AG09319 (cell line): ENCODE measurements at regions not wholly inside any gene's neighbourhood (a gene's known extent, or its start where the extent isn't known, plus 50 kb on each side); places are given as distances from the start of the nearest gene placed in this dataset.

Experiments used
- DNase-seq: peaks from one replicate; pipeline ENCODE4 v3.0.0-alpha.2; 2010; ENCODE audit warnings: low read depth; ENCODE audit errors: extremely low read depth
- CTCF ChIP-seq: IDR thresholded peaks from 2 replicates; pipeline ENCODE4 v1.5.1; 2011; ENCODE audit warnings: low read depth, mild to moderate bottlenecking, inconsistent platforms, low read length, moderate library complexity

DNA sequence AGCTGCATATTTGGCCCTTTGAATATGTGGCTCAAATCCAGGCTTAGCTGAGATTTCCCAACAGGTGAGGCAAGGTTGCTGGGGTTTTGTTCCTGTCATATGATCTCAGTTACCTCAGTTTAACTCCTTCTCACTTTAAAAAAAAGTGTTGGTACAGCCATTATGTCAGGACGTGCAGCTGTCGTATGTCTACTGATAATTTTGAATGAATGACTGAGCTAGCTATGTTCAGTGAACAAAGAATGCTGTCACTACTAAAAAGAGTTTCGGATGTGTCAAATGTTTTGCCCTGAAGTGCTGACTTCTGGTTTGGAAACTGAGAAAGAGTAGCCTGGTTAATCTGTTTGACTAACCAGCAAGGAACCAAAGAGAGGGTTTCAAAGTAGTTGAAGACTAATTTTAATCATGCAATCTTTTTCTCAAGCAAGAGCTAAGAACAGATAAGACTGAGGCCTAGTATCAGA lies 106.3 kb upstream of the NR3C1 start:
- TF ChIP-seq CTCF: no peak
- DNase-seq: no peak

- peak; percentile 25 for TF ChIP-seq CTCF
- peak; percentile 92 for DNase-seq
These were observed 103.5 kb upstream of the NR3C1 start for GRCh38 chr5:143506836-143507552.

GRCh38 chr5:143505934-143506333 lies 102.4 kb upstream of the NR3C1 start:
- TF ChIP-seq CTCF: no peak
- no peak for DNase-seq

DNA sequence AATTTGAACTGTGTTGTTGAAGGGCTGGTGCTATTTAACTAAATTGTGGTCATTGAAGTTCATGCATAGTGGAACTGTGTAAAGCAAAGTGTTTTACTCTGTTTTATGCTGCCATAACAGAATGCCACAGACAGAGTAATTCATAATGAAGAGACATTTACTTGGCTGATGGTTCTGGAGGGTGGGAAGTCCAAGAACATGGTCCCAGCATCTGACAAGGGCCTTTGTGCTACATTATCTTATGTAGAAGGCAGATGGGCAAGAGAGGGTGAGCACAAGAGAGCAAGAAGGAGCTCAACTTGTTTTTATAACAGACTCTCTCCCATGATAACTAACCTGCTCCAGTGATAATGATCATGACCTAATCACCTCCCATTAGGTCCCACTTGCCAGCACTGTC lies 101.9 kb upstream of the NR3C1 start:
- TF ChIP-seq CTCF: no peak
- DNase-seq: no peak

- DNase-seq: peak; percentile 47
- TF ChIP-seq CTCF: no peak
These were observed 98.0 kb upstream of the NR3C1 start for GRCh38 chr5:143501310-143502044.

DNA sequence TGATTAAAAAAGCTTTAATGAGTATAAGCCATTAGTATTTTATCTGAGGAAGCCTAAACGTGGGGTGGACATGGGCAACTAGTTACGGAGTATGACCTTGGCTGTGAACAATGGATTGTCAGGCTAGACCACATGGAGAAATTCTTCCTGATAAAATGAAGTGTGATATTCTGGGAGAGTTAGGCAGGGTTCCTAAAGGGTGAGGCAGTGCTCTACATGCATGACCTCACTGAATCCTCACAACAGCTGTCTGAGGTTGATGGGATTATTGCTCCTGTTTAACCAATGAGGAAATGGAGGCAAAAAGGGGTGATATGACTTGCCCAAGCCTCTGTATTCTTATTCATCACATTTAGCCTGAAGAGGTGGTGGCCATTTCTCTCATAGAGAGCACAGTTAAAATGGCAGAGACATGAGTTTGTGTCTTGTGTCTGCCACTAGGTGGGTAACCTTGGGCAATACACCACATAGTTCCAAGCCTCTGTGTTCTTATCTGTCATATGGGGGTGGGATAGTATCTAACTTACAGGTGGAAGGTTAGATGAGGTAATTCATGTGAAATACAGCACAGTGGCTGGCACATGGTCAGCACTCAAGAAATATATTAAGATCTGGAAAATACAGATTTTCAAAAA lies 96.1 kb upstream of the NR3C1 start:
- no peak for TF ChIP-seq CTCF
- no peak for DNase-seq

GRCh38 chr5:143498821-143499220 lies 95.3 kb upstream of the NR3C1 start:
- no peak for TF ChIP-seq CTCF
- no peak for DNase-seq
